HG03103 (cell line): ENCODE measurements at regions not wholly inside any gene's neighbourhood (a gene's known extent, or its start where the extent isn't known, plus 50 kb on each side); places are given as distances from the start of the nearest gene placed in this dataset.

ENCODE experiments used
- ATAC-seq: cut with Tn5 transposase; IDR thresholded peaks from one replicate; pipeline ENCODE4 v1.9.1; 2021; ENCODE audit warnings: low read depth; ENCODE audit not compliant: unreplicated experiment

DNA sequence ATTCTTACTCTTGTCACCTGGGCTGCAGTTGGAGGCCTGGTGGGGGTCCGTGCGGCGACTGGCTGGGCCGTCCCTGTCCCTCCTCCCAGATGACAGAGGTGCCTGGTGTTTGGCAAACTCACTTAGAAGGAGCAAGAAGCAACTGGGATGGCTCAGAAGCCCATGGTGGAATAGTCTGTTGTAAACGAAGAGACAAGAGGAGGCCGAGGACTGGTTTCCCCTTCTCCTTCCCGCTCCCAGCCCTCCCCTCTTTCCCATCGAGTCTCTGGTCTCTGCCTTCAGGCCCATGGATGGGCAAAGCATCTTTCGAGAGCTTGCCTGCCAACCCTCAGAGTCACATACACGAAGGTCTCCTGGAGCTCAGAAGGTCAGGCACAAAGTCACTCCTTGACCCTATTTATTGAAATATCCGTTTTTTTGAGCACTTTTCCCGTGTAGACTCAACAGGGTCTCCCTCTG is 364.4 kb downstream of the SEC14L1 start:
- ATAC-seq, result no peak

- no peak for ATAC-seq
Measured at GRCh38 chr17:77506371-77506991, 365.7 kb downstream of the SEC14L1 start.

DNA sequence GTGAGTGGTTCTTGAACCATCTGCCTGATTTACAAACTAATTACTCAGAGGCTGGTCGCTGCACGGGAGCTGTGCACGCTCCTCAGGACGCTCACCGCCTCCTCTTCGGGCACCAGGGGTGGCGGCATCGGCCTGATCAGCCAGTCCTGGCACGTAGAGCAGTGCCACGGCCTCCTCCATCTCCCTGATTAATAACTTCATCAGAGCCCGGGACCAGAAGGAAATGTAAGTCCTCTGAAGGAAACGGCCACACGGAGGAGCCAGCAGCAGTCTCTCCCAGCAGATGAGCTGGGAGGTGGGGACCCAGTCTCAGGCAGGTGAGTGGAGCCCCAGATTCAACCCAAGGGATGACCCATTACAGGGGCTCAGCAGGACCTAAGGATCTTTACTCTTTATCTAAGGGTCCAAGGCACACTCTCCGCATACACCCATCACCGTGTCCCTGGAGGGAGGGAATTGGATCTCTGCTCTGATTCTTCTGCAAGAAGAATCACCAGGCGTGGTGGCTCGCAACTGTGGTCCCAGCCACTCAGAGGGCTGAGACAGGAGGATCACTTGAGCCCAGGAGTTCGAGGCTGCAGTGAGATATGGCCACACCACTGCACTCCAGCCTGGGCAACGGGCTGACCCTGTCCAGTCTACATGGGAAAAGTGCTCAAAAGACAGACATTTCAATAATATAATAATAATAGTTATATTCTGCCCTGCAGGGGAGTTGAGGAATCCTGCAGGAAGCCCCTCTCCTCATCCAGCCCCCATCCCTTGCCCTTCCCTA is 366.5 kb downstream of the SEC14L1 start:
- ATAC-seq, result no peak

DNA sequence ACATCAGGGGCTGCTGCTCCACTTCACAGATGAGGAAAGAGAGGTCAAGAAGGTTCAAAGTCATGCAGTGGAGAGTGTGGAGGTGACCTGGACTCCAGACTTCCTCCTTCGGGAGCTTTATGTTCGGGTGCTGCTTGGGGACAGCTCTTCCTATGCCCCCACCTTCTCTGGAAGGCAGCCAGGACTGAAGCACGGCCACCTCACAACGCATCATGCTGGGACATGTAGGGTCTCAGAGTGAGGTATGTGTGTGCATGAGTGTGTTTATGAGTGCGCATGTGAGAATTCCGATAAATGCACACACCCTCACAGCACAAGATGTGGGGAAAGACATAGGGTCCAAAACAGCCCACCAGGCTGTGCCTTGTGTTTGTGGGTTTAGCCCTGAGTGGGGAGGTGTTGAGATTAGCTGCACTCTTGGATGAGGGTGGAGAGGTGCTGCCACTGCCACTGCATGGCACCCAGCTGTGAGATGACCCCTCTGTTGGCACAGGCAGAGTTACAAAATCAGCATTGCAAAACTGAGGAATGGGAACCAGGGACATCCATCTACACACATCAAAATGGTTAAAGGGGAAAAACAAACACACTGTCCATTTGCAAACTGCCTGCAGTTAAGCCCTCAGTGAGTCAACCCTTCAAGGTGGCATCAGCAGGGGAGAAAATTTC is 367.4 kb downstream of the SEC14L1 start:
- no peak for ATAC-seq

- no peak for ATAC-seq
Measured at GRCh38 chr17:77509089-77509488, 368.3 kb downstream of the SEC14L1 start.

- no peak for ATAC-seq
Measured at GRCh38 chr17:77509599-77509998, 368.8 kb downstream of the SEC14L1 start.

- ATAC-seq, result no peak
Measured at GRCh38 chr17:77510133-77510796, 369.5 kb downstream of the SEC14L1 start.

- no peak for ATAC-seq
Measured at GRCh38 chr17:77511514-77512061, 370.8 kb downstream of the SEC14L1 start.

- ATAC-seq, result no peak
Measured at GRCh38 chr17:77512062-77512946, 371.5 kb downstream of the SEC14L1 start.

- no peak for ATAC-seq
Measured at GRCh38 chr17:77513045-77513444, 372.3 kb downstream of the SEC14L1 start.

DNA sequence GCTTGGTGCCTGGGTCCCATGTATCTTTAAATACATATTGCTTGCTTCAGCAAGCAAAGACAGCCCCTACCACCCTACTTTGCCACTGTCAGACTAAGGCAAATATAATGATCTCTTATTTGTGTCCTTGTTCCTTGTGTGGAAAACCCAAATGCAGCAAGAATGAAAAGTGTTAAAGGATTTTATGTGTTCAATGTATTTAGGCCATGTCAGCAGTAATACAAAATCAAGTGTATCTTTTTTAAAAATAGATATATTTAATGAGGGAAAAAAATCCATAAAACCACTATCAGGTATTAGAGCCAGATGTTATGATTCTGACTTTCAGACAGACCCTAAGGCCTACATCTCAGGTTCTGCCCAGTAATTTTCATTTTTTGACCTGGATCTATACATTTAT is 374.5 kb downstream of the SEC14L1 start:
- ATAC-seq, result no peak

DNA sequence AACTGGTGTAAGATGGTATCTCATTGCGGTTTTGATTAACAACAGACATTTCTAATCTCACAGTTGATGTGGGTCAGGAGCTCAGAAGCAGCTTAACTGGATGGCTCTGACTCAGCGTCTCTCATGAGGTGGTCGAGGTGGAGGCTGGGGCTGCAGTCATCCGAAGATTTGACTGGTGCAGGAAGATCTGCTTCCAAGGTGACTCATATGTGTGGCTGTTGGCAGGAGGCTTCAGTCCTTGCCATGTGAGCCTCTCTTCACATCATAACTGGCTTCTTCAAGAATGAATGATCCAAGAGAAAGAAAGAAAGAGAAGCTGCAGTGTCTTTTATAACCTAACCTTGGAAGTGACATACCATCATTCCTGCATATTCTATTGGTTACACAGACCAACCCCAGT is 376.1 kb downstream of the SEC14L1 start:
- no peak for ATAC-seq

GRCh38 chr17:77521076-77521475 is 380.3 kb downstream of the SEC14L1 start:
- ATAC-seq, result no peak

DNA sequence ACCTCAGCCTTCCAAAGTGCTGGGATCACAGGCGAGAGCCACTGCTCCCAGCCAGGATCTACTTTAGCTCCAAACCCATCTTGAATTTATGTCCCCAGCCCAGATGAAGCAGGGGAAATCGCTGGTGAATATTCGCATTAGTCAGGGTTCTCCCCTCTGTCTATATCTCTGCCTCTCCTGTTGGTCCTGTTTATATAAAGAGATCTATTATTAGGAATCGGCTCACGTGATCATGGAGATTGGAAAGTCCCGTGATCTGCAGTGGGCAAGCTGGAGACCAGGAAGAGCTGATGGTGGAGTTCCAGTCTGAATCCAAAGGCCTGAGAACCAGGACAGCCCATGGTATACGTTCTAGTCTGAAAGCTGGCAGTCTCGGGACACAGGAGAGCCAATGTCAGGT is 382.8 kb downstream of the SEC14L1 start:
- ATAC-seq, result no peak

DNA sequence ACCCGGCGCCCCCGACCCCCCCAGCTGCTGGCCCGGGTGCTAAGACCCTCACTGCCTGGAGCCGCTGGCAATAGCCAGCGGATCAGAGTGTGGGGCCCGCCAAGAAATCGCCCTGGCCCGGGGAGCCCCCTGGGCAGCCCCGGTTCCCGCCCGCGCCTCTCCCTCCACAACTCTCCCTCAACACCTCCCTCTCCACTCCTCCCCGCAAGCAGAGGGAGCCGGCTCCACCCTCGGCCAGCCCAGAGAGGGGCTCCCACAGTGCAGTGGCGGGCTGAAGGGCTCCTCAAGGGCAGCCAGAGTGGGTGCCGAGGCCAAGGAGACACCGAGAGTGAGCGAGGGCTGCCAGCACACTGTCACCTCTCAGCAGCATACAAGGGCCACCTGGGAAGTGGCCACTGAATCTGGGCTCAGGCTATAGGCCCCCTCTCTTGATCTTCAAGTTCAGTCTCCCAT is 385.5 kb downstream of the SEC14L1 start:
- ATAC-seq, result no peak

DNA sequence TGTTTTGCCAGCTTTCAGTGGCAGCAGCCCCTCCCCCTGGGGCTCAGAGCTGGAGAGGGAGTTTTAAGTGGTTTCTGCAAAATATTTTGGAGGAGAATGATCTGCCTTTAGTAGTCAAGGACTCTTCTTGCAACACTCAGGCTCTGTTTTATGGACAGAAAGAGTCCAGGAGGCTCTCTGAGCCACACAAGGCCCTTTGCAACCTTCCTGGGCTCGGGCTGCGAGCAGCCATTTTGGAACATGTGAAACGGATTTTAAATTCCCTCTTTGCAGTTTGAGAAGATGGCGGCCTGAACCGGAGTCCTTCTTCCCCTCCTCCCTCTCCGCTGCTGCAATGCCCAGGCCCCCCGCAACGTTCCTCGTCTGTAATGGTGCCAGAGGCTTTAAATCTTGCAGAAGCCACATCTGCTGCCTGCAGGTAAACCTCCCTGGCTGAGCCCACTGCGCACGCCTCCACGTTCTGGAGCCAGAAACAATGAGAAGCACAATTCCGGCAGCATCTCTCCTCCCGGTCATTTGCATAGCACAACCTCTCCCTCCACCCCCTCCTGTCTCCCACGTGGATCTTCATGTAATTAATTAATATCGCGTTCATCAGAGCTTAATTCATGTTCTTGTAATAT is 386.1 kb downstream of the SEC14L1 start:
- ATAC-seq, result no peak

- no peak for ATAC-seq
Measured at GRCh38 chr17:77527409-77527808, 386.6 kb downstream of the SEC14L1 start.

DNA sequence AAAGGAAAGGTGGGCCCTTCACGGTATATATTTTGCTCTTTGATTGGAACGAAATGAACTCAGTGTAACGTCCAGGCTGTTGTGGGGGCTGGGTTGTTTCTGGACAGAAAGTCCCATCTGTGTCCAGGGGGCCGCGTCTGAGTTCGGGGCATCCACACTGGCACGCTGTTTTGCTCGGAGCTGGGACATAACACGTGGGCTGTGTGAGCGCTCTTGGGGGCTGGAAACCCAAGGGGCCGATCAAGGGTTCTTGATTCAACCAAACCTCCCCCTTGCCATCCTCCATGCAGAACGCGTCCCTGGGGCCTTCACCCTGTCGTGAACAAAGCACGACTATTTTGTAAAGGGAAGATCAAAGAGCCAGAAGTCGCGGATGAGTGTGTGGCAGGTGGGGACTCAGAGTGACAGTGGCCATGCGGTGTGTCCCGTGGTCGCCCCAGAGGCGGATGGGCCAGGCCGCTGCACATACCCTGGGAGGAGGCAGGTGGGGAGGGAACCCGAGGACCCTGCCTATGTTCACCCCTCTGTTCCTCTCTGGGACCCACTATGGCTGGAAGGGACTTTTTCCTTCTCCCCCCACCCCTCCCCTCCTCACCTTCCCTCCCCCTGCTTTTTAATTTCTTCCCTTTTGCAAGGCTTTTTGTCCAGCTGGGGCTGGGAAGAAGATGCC is 387.2 kb downstream of the SEC14L1 start:
- no peak for ATAC-seq
